HEK293 (cell line): ENCODE measurements at regions not wholly inside any gene's neighbourhood (a gene's known extent, or its start where the extent isn't known, plus 50 kb on each side); places are given as distances from the start of the nearest gene placed in this dataset.

ENCODE experiments used
- CTCF ChIP-seq: fragments of 450-650 bp; formaldehyde crosslinking; IDR thresholded peaks from 2 replicates; pipeline ENCODE4 v1.5.1; 2016; ENCODE audit warnings: missing biosample characterization, missing genetic modification characterization
- ZNF391 ChIP-seq: fragments of 450-650 bp; formaldehyde crosslinking; IDR thresholded peaks from 2 replicates; pipeline ENCODE4 v1.5.1; 2016; ENCODE audit warnings: low read depth, missing biosample characterization, missing genetic modification characterization, borderline replicate concordance

- TF ChIP-seq CTCF (tag by site-specific recombination) (no peak), ZNF391 (tag by site-specific recombination) (no peak)
Observed at GRCh38 chr16:27618606-27619327, 68.8 kb downstream of the KATNIP start.
